OCI-LY3 (cell line): ENCODE measurements at regions not wholly inside any gene's neighbourhood (a gene's known extent, or its start where the extent isn't known, plus 50 kb on each side); places are given as distances from the start of the nearest gene placed in this dataset.
"Not testable (repeated sequence)": the region's sequence is repeated elsewhere in the genome, so short reads cannot be mapped to it uniquely, and the experiment has no call there.

Experiments
- CTCF ChIP-seq: fragments of 200-600, 300-600 bp; sonication (generic); IDR thresholded peaks from 2 replicates; pipeline ENCODE4 v1.5.1; 2014; ENCODE audit warnings: antibody characterized with exemption, low read length, low read depth
- EZH2phosphoT487 ChIP-seq: fragments of 200-600 bp; shearing (Covaris generic); IDR thresholded peaks from 2 replicates; pipeline ENCODE4 v1.6.1; 2018; ENCODE audit warnings: antibody characterized with exemption, mixed run types, low read depth

- TF ChIP-seq EZH2phosphoT487, CTCF: not testable (repeated sequence)
These were observed 147.6 kb downstream of the NECTIN1 start for GRCh38 chr11:119581396-119581795.
